ENCODE measurements at regions not wholly inside any gene's neighbourhood (a gene's known extent, or its start where the extent isn't known, plus 50 kb on each side); places are given as distances from the start of the nearest gene placed in this dataset.

GRCh38 chr10:10946081-10946480 lies 71.6 kb upstream of the CELF2 start:
- Histone ChIP-seq H3K4me3 (ENCODE audit: control insufficient read depth in 2 of 3, extremely low read depth in 1 of 3, insufficient read depth in 2 of 3, low read depth in 1 of 3, low read length in 3 of 3) (no peak overlapping the region), H4K20me1 (ENCODE audit: control insufficient read depth, extremely low read depth, insufficient read depth, low read length) (no peaks in the 10 kb centered on the region), H3K4me2 (ENCODE audit: control insufficient read depth, extremely low read depth, insufficient read depth, low read depth, low read length) (no peak overlapping the region), H3K79me2 (ENCODE audit: control insufficient read depth, insufficient read depth, low read length) (no peaks in the 10 kb centered on the region), H3K4me1 (ENCODE audit: control insufficient read depth, extremely low read depth, insufficient read depth, low read length) (no peaks in the 10 kb centered on the region), H3K9ac (ENCODE audit: control insufficient read depth, extremely low read depth, insufficient read depth, low read length) (no peak overlapping the region), H2AFZ (ENCODE audit: control insufficient read depth, low read length) (no peak overlapping the region), H3K9me3 (ENCODE audit: control insufficient read depth, low read depth, low read length) (no peaks in the 10 kb centered on the region), H3K27ac (ENCODE audit: control insufficient read depth, insufficient read depth, low read length) (no peak overlapping the region), H3K27me3 (ENCODE audit: control insufficient read depth, extremely low read depth, insufficient read depth, low read length) (no peaks in the 10 kb centered on the region), H3K9me1 (ENCODE audit: control insufficient read depth, extremely low read depth, insufficient read depth, low read length) (no peaks in the 10 kb centered on the region), H3K36me3 (ENCODE audit: control insufficient read depth in 2 of 2, extremely low read depth in 1 of 2, insufficient read depth in 2 of 2, low read length in 2 of 2) (no peaks in the 10 kb centered on the region)
- dilution Hi-C loops (cut with MboI; ENCODE audit: extremely low pct_ligation_motif_present, low sequenced_read_pairs), result no loop called here
- DNase-seq (ENCODE audit: low read depth, low spot score), result no peak
- TF ChIP-seq, protein P1, sequence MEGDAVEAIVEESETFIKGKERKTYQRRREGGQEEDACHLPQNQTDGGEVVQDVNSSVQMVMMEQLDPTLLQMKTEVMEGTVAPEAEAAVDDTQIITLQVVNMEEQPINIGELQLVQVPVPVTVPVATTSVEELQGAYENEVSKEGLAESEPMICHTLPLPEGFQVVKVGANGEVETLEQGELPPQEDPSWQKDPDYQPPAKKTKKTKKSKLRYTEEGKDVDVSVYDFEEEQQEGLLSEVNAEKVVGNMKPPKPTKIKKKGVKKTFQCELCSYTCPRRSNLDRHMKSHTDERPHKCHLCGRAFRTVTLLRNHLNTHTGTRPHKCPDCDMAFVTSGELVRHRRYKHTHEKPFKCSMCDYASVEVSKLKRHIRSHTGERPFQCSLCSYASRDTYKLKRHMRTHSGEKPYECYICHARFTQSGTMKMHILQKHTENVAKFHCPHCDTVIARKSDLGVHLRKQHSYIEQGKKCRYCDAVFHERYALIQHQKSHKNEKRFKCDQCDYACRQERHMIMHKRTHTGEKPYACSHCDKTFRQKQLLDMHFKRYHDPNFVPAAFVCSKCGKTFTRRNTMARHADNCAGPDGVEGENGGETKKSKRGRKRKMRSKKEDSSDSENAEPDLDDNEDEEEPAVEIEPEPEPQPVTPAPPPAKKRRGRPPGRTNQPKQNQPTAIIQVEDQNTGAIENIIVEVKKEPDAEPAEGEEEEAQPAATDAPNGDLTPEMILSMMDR (optimal IDR thresholded peaks at IDR 0.05 in 1 of 3, IDR thresholded peaks at IDR 0.05 in 1 of 3, conservative IDR thresholded peaks at IDR 0.05 in 1 of 3; ENCODE audit: extremely low read depth in 1 of 3, insufficient read depth in 2 of 3, low read length in 3 of 3), result no peak
- no peak for TF ChIP-seq EZH2 (IDR thresholded peaks at IDR 0.05; ENCODE audit: low read length)
- no peak for FAIRE-seq

DNA sequence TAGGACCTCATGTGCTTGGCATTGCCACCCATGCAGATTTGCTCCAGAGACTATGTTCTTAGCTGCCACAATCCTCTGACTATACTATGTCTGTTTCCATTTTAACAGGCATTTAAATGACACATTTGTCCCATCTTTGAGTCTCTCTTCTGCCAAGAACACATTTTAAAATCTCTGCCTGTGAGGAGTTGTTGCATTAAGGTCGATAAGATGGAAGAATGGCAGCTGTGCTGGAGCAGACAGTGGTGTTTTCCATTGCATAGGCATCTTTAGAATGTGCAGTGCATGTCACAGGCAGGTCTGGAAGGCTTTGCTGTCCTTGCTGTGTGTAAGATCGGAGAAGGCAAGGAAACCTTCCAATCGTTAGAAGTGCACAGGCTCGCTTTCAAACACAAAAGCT lies 70.9 kb upstream of the CELF2 start:
- no peak for DNase-seq (ENCODE audit: low read depth, low spot score)
- Histone ChIP-seq H3K36me3 (ENCODE audit: control insufficient read depth in 2 of 2, extremely low read depth in 1 of 2, insufficient read depth in 2 of 2, low read length in 2 of 2) (no peaks in the 10 kb centered on the region), H3K27ac (ENCODE audit: control insufficient read depth, insufficient read depth, low read length) (no peak overlapping the region), H4K20me1 (ENCODE audit: control insufficient read depth, extremely low read depth, insufficient read depth, low read length) (no peaks in the 10 kb centered on the region), H3K4me3 (ENCODE audit: control insufficient read depth in 2 of 3, extremely low read depth in 1 of 3, insufficient read depth in 2 of 3, low read depth in 1 of 3, low read length in 3 of 3) (no peak overlapping the region), H3K79me2 (ENCODE audit: control insufficient read depth, insufficient read depth, low read length) (no peaks in the 10 kb centered on the region), H3K9ac (ENCODE audit: control insufficient read depth, extremely low read depth, insufficient read depth, low read length) (no peak overlapping the region), H3K4me2 (ENCODE audit: control insufficient read depth, extremely low read depth, insufficient read depth, low read depth, low read length) (no peak overlapping the region), H2AFZ (ENCODE audit: control insufficient read depth, low read length) (no peak overlapping the region), H3K27me3 (ENCODE audit: control insufficient read depth, extremely low read depth, insufficient read depth, low read length) (no peaks in the 10 kb centered on the region), H3K4me1 (ENCODE audit: control insufficient read depth, extremely low read depth, insufficient read depth, low read length) (no peaks in the 10 kb centered on the region), H3K9me1 (ENCODE audit: control insufficient read depth, extremely low read depth, insufficient read depth, low read length) (no peaks in the 10 kb centered on the region), H3K9me3 (ENCODE audit: control insufficient read depth, low read depth, low read length) (no peaks in the 10 kb centered on the region)
- FAIRE-seq, result no peak
- TF ChIP-seq, protein P1 (optimal IDR thresholded peaks at IDR 0.05 in 1 of 3, IDR thresholded peaks at IDR 0.05 in 1 of 3, conservative IDR thresholded peaks at IDR 0.05 in 1 of 3; ENCODE audit: extremely low read depth in 1 of 3, insufficient read depth in 2 of 3, low read length in 3 of 3), result no peak
- TF ChIP-seq EZH2 (IDR thresholded peaks at IDR 0.05; ENCODE audit: low read length), result no peak
- dilution Hi-C loops (cut with MboI; ENCODE audit: extremely low pct_ligation_motif_present, low sequenced_read_pairs), result no loop called here
